ENCODE measurements at regions not wholly inside any gene's neighbourhood (a gene's known extent, or its start where the extent isn't known, plus 50 kb on each side); places are given as distances from the start of the nearest gene placed in this dataset.

GRCh38 chr6:109295109-109295773 lies 87.0 kb downstream of the CD164 start:
- DNase-seq (ENCODE audit: low spot score) = peak; percentile 48

GRCh38 chr6:109292983-109293586 lies 89.2 kb downstream of the CD164 start:
- DNase-seq (ENCODE audit: low spot score) = no peak

- DNase-seq (ENCODE audit: low spot score) = peak; percentile 34
Observed at GRCh38 chr6:109292420-109292819, 89.8 kb downstream of the CD164 start.

GRCh38 chr6:109291902-109292301 lies 90.4 kb downstream of the CD164 start:
- no peak for DNase-seq (ENCODE audit: low spot score)

GRCh38 chr6:109290143-109290931 lies 91.9 kb downstream of the CD164 start:
- no peak for DNase-seq (ENCODE audit: low spot score)

GRCh38 chr6:109285366-109285765 lies 96.9 kb downstream of the CD164 start:
- DNase-seq (ENCODE audit: low spot score) = no peak

- DNase-seq (ENCODE audit: low spot score) = no peak
Observed at GRCh38 chr6:109284675-109285074, 97.6 kb downstream of the CD164 start.

GRCh38 chr6:109282756-109283155 lies 99.5 kb downstream of the CD164 start:
- no peak for DNase-seq (ENCODE audit: low spot score)

- DNase-seq (ENCODE audit: low spot score) = no peak
Observed at GRCh38 chr6:109279628-109280027, 102.6 kb downstream of the CD164 start.

- DNase-seq (ENCODE audit: low spot score) = no peak
Observed at GRCh38 chr6:109271622-109272021, 110.6 kb downstream of the CD164 start.

GRCh38 chr6:109269953-109270517 lies 112.2 kb downstream of the CD164 start:
- no peak for DNase-seq (ENCODE audit: low spot score)

GRCh38 chr6:109269057-109269456 lies 113.2 kb downstream of the CD164 start:
- DNase-seq (ENCODE audit: low spot score) = no peak

- DNase-seq (ENCODE audit: low spot score) = no peak
Observed at GRCh38 chr6:109265530-109265929, 116.7 kb downstream of the CD164 start.

GRCh38 chr6:109263873-109264700 lies 118.2 kb downstream of the CD164 start:
- DNase-seq (ENCODE audit: low spot score) = no peak

- no peak for DNase-seq (ENCODE audit: low spot score)
Observed at GRCh38 chr6:109262261-109262660, 120.0 kb downstream of the CD164 start.

GRCh38 chr6:109261811-109262210 lies 120.5 kb downstream of the CD164 start:
- no peak for DNase-seq (ENCODE audit: low spot score)

GRCh38 chr6:109260701-109261100 lies 121.6 kb downstream of the CD164 start:
- no peak for DNase-seq (ENCODE audit: low spot score)

- no peak for DNase-seq (ENCODE audit: low spot score)
Observed at GRCh38 chr6:109260126-109260525, 122.1 kb downstream of the CD164 start.

- no peak for DNase-seq (ENCODE audit: low spot score)
Observed at GRCh38 chr6:109258129-109258528, 124.1 kb downstream of the CD164 start.

GRCh38 chr6:109257494-109257893 lies 124.8 kb downstream of the CD164 start:
- no peak for DNase-seq (ENCODE audit: low spot score)

GRCh38 chr6:109255946-109256640 lies 126.2 kb downstream of the CD164 start:
- DNase-seq (ENCODE audit: low spot score) = no peak
